ENCODE measurements at regions not wholly inside any gene's neighbourhood (a gene's known extent, or its start where the extent isn't known, plus 50 kb on each side); places are given as distances from the start of the nearest gene placed in this dataset.
"Not testable (repeated sequence)": the region's sequence is repeated elsewhere in the genome, so short reads cannot be mapped to it uniquely, and the experiment has no call there.

GRCh38 chr7:146057958-146058357, 58.6 kb upstream of the CNTNAP2 start:
- no peak for DNase-seq

GRCh38 chr7:146054909-146055308, 61.7 kb upstream of the CNTNAP2 start:
- no peak for DNase-seq

GRCh38 chr7:146053492-146053891, 63.1 kb upstream of the CNTNAP2 start:
- DNase-seq, result no peak

GRCh38 chr7:146043310-146043709, 73.3 kb upstream of the CNTNAP2 start:
- not testable (repeated sequence) for DNase-seq

GRCh38 chr7:146028251-146028750, 88.3 kb upstream of the CNTNAP2 start:
- DNase-seq, result no peak

- no peak for DNase-seq
These were observed 89.4 kb upstream of the CNTNAP2 start for GRCh38 chr7:146027243-146027642.

GRCh38 chr7:146022776-146023175, 93.8 kb upstream of the CNTNAP2 start:
- no peak for DNase-seq

- not testable (repeated sequence) for DNase-seq
These were observed 97.3 kb upstream of the CNTNAP2 start for GRCh38 chr7:146019041-146020004.

- not testable (repeated sequence) for DNase-seq
These were observed 99.2 kb upstream of the CNTNAP2 start for GRCh38 chr7:146017366-146017765.

GRCh38 chr7:146014154-146014553, 102.4 kb upstream of the CNTNAP2 start:
- DNase-seq, result not testable (repeated sequence)

GRCh38 chr7:146008293-146008692, 108.3 kb upstream of the CNTNAP2 start:
- no peak for DNase-seq

GRCh38 chr7:146004805-146005204, 111.8 kb upstream of the CNTNAP2 start:
- DNase-seq, result no peak

GRCh38 chr7:146002431-146003078, 114.0 kb upstream of the CNTNAP2 start:
- no peak for DNase-seq

GRCh38 chr7:146002008-146002407, 114.6 kb upstream of the CNTNAP2 start:
- no peak for DNase-seq

GRCh38 chr7:146000882-146001281, 115.7 kb upstream of the CNTNAP2 start:
- no peak for DNase-seq

GRCh38 chr7:145989469-145989868, 127.1 kb upstream of the CNTNAP2 start:
- DNase-seq, result no peak

GRCh38 chr7:145986248-145986874, 130.2 kb upstream of the CNTNAP2 start:
- DNase-seq, result no peak

- DNase-seq, result no peak
These were observed 137.8 kb upstream of the CNTNAP2 start for GRCh38 chr7:145978769-145979168.

- DNase-seq, result no peak
These were observed 156.6 kb upstream of the CNTNAP2 start for GRCh38 chr7:145959981-145960380.

- no peak for DNase-seq
These were observed 159.3 kb upstream of the CNTNAP2 start for GRCh38 chr7:145957160-145957890.

- DNase-seq, result no peak
These were observed 165.0 kb upstream of the CNTNAP2 start for GRCh38 chr7:145951566-145951965.

- no peak for DNase-seq
These were observed 187.7 kb upstream of the CNTNAP2 start for GRCh38 chr7:145928937-145929336.

GRCh38 chr7:145919712-145920111, 196.9 kb upstream of the CNTNAP2 start:
- DNase-seq, result no peak

All from stimulated activated CD4-positive, alpha-beta T cell treated with anti-CD3 and anti-CD28 coated beads, Interleukin-4, amount 100 ng/mL, for 24 hours (primary cell).